ENCODE measurements at regions not wholly inside any gene's neighbourhood (a gene's known extent, or its start where the extent isn't known, plus 50 kb on each side); places are given as distances from the start of the nearest gene placed in this dataset.

DNA sequence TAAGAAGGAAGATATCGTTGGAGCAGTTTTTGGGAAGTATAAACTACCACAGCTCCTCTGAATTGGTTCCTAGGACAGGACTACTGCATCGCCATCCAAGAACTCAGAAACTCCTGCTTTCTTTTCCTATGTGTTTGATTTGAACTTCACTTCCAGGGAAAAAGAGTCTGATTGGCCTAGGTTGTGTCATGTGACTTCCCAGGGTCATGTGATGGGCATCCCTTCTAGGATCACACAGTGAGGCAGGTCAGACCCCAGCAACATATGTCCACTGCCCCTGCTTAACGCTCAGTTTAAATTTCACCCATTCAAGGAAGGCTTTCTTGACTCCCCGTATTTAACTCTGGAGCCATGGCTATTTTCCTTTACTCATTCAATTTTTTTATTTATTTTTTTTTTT is 445.2 kb upstream of the SALL1 start:
- DNase-seq, result no peak
- no peak for ATAC-seq
- no peak overlapping the region for H3K27ac ChIP-seq (ENCODE audit: low read length)
- H3K36me3 Mint-ChIP-seq, result no peaks in the 10 kb centered on the region
- no peak for TF ChIP-seq CTCF (IDR thresholded peaks at IDR 0.05)
- intact Hi-C loops (cut with micrococcal nuclease), result no loop called here
- no peaks in the 10 kb centered on the region for H3K27me3 ChIP-seq (ENCODE audit: control insufficient read depth, insufficient read depth, low read length)
- peaks cover 5% of the 10 kb centered on the region for H3K9me3 ChIP-seq (ENCODE audit: control insufficient read depth, insufficient read depth, low read length)
- peaks cover 2 to 8% of the 10 kb centered on the region in 2 donors for H3K9me3 Mint-ChIP-seq
- H3K4me3 Mint-ChIP-seq, result no peak overlapping the region
- no peak overlapping the region for H3K4me3 ChIP-seq (ENCODE audit: low read length)
- WGBS (ENCODE audit: insufficient coverage), result 92% methylated on average over 4 of the region's 4 CpGs
- no peak overlapping the region for H3K27ac Mint-ChIP-seq
- no peaks in the 10 kb centered on the region for H3K4me1 ChIP-seq (ENCODE audit: control insufficient read depth, insufficient read depth, low read length)
- H3K27me3 Mint-ChIP-seq (ENCODE audit: low read depth in 2 of 2), result no peaks in the 10 kb centered on the region
- no peaks in the 10 kb centered on the region for H3K4me1 Mint-ChIP-seq
- H3K36me3 ChIP-seq (ENCODE audit: control insufficient read depth, insufficient read depth, low read length), result no peaks in the 10 kb centered on the region

GRCh38 chr16:51592535-51593300 is 441.6 kb upstream of the SALL1 start:
- H3K4me1 ChIP-seq (ENCODE audit: control insufficient read depth, insufficient read depth, low read length), result no peaks in the 10 kb centered on the region
- no peak for DNase-seq
- ATAC-seq, result no peak
- no peaks in the 10 kb centered on the region for H3K36me3 Mint-ChIP-seq
- no peak overlapping the region for H3K4me3 ChIP-seq (ENCODE audit: low read length)
- H3K36me3 ChIP-seq (ENCODE audit: control insufficient read depth, insufficient read depth, low read length), result no peaks in the 10 kb centered on the region
- H3K9me3 Mint-ChIP-seq, result peaks cover 0 to 3% of the 10 kb centered on the region in 2 donors
- no peak overlapping the region for H3K4me3 Mint-ChIP-seq
- H3K27ac ChIP-seq (ENCODE audit: low read length), result no peak overlapping the region
- no peaks in the 10 kb centered on the region for H3K4me1 Mint-ChIP-seq
- no peaks in the 10 kb centered on the region for H3K27me3 Mint-ChIP-seq (ENCODE audit: low read depth in 2 of 2)
- no peaks in the 10 kb centered on the region for H3K27me3 ChIP-seq (ENCODE audit: control insufficient read depth, insufficient read depth, low read length)
- intact Hi-C loops (cut with micrococcal nuclease), result no loop called here
- WGBS (ENCODE audit: insufficient coverage), result 32% methylated on average over 5 of the region's 9 CpGs
- no peak for TF ChIP-seq CTCF (IDR thresholded peaks at IDR 0.05)
- peaks cover 10% of the 10 kb centered on the region for H3K9me3 ChIP-seq (ENCODE audit: control insufficient read depth, insufficient read depth, low read length)
- H3K27ac Mint-ChIP-seq, result no peak overlapping the region

GRCh38 chr16:51592001-51592501 is 441.0 kb upstream of the SALL1 start:
- DNase-seq, result no peak
- no peaks in the 10 kb centered on the region for H3K4me1 ChIP-seq (ENCODE audit: control insufficient read depth, insufficient read depth, low read length)
- no peaks in the 10 kb centered on the region for H3K4me1 Mint-ChIP-seq
- 31% methylated on average over 9 of the region's 9 CpGs for WGBS (ENCODE audit: insufficient coverage)
- H3K27me3 Mint-ChIP-seq (ENCODE audit: low read depth in 2 of 2), result no peaks in the 10 kb centered on the region
- H3K27me3 ChIP-seq (ENCODE audit: control insufficient read depth, insufficient read depth, low read length), result no peaks in the 10 kb centered on the region
- no peak for ATAC-seq
- peaks cover 0 to 3% of the 10 kb centered on the region in 2 donors for H3K9me3 Mint-ChIP-seq
- no peak for TF ChIP-seq CTCF (IDR thresholded peaks at IDR 0.05)
- intact Hi-C loops (cut with micrococcal nuclease), result no loop called here
- H3K36me3 ChIP-seq (ENCODE audit: control insufficient read depth, insufficient read depth, low read length), result no peaks in the 10 kb centered on the region
- H3K36me3 Mint-ChIP-seq, result no peaks in the 10 kb centered on the region
- no peak overlapping the region for H3K4me3 ChIP-seq (ENCODE audit: low read length)
- H3K9me3 ChIP-seq (ENCODE audit: control insufficient read depth, insufficient read depth, low read length), result peaks cover 7% of the 10 kb centered on the region
- no peak overlapping the region for H3K27ac Mint-ChIP-seq
- H3K27ac ChIP-seq (ENCODE audit: low read length), result no peak overlapping the region
- no peak overlapping the region for H3K4me3 Mint-ChIP-seq

DNA sequence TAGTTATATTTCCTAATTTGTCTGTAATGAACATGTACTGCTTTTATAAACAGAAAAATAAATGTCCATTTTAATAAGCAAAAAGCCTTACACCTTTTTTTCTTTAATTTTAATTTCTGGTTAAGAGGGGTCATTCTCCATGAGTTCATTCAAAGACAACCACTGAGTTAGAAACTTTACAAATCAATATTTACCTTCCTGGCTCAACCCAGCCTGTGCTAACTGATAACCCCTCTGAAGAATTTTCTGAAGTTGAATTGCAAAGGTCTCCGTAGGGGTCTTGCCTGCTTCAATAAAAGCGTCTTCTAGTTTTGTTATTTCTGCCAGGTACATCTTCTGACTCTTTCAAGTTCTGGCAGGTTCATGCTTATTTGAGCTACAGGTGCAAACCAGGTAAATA is 440.4 kb upstream of the SALL1 start:
- no peaks in the 10 kb centered on the region for H3K27me3 ChIP-seq (ENCODE audit: control insufficient read depth, insufficient read depth, low read length)
- Mint-ChIP-seq H3K4me3 (no peak overlapping the region), H3K36me3 (no peaks in the 10 kb centered on the region), H3K9me3 (peaks cover 0 to 5% of the 10 kb centered on the region in 2 donors), H3K27me3 (ENCODE audit: low read depth in 2 of 2) (no peaks in the 10 kb centered on the region), H3K27ac (no peak overlapping the region), H3K4me1 (no peaks in the 10 kb centered on the region)
- no peak overlapping the region for H3K4me3 ChIP-seq (ENCODE audit: low read length)
- ATAC-seq (no peak), DNase-seq (no peak)
- no peak for TF ChIP-seq CTCF (IDR thresholded peaks at IDR 0.05)
- no peaks in the 10 kb centered on the region for H3K36me3 ChIP-seq (ENCODE audit: control insufficient read depth, insufficient read depth, low read length)
- H3K27ac ChIP-seq (ENCODE audit: low read length), result no peak overlapping the region
- H3K4me1 ChIP-seq (ENCODE audit: control insufficient read depth, insufficient read depth, low read length), result no peaks in the 10 kb centered on the region
- 21% methylated on average over 2 of the region's 2 CpGs for WGBS (ENCODE audit: insufficient coverage)
- intact Hi-C loops (cut with micrococcal nuclease), result no loop called here
- H3K9me3 ChIP-seq (ENCODE audit: control insufficient read depth, insufficient read depth, low read length), result peaks cover 7% of the 10 kb centered on the region
